ENCODE measurements at regions not wholly inside any gene's neighbourhood (a gene's known extent, or its start where the extent isn't known, plus 50 kb on each side); places are given as distances from the start of the nearest gene placed in this dataset.
A peak's percentile ranks its signal among the peaks of the same experiment; 100 is the strongest.

DNA sequence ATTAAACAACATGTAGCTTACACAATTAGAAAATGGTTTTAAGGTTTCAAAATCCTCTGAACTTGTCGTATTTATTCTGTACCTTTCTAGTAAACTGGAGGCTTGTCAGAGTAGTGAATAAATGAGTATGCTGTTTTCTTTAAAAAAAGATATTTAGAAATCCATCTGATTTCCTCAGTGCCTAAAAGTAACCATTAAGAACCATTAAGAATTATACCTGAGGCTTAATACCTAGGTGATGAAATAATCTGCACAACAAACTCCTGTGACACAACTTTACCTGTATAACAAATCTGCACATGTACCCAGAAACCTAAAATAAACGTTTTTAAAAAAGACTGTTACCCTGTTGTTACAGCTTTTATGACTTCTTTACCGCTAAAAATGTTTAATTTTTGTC lies 143.0 kb upstream of the SOX2 start:
- TF ChIP-seq, protein P1, sequence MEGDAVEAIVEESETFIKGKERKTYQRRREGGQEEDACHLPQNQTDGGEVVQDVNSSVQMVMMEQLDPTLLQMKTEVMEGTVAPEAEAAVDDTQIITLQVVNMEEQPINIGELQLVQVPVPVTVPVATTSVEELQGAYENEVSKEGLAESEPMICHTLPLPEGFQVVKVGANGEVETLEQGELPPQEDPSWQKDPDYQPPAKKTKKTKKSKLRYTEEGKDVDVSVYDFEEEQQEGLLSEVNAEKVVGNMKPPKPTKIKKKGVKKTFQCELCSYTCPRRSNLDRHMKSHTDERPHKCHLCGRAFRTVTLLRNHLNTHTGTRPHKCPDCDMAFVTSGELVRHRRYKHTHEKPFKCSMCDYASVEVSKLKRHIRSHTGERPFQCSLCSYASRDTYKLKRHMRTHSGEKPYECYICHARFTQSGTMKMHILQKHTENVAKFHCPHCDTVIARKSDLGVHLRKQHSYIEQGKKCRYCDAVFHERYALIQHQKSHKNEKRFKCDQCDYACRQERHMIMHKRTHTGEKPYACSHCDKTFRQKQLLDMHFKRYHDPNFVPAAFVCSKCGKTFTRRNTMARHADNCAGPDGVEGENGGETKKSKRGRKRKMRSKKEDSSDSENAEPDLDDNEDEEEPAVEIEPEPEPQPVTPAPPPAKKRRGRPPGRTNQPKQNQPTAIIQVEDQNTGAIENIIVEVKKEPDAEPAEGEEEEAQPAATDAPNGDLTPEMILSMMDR (IDR thresholded peaks at IDR 0.05; ENCODE audit: extremely low read depth, low read depth, low read length): no peak
- H3K36me3 ChIP-seq (ENCODE audit: insufficient read depth, low read length): no peaks in the 10 kb centered on the region
- no peak overlapping the region for H3K4me3 ChIP-seq (ENCODE audit: insufficient read depth, low read length)
- DNase-seq (ENCODE audit: insufficient read length, low spot score, missing footprints): no peak
- no peaks in the 10 kb centered on the region for H3K79me2 ChIP-seq (ENCODE audit: insufficient read depth, low read length)
- no peak overlapping the region for H3K27ac ChIP-seq (ENCODE audit: low read depth, low read length)
- no peak overlapping the region for H3K4me2 ChIP-seq (ENCODE audit: insufficient read depth, low read length)
- H4K20me1 ChIP-seq (ENCODE audit: insufficient read depth, low read length): no peaks in the 10 kb centered on the region
- H3K4me1 ChIP-seq (ENCODE audit: insufficient read depth, low read length): peaks cover 3% of the 10 kb centered on the region
- H2AFZ ChIP-seq (ENCODE audit: low read length): no peak overlapping the region
- H3K27me3 ChIP-seq (ENCODE audit: insufficient read depth, low read length): no peaks in the 10 kb centered on the region
- no peaks in the 10 kb centered on the region for H3K9me3 ChIP-seq (ENCODE audit: low read depth, low read length)

DNA sequence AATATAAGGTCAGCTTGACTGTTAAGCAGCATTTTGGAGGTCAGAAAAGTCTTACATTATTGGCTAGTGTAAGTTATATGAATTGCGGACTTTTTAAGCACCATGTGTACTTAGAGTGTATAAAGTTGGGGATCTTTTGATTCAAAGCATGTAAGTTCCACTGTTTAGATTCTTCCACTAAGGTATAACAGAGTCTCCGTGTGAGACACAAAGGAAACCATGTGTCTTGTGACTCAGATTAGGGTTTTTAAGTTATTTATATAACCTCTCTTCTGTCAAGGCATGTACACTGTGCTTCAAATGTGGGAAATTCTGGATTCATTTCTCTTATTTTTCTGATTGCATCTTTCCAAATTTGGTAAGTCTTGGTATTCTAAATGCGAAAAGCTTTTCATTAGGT lies 143.5 kb upstream of the SOX2 start:
- no peaks in the 10 kb centered on the region for H3K36me3 ChIP-seq (ENCODE audit: insufficient read depth, low read length)
- H3K4me1 ChIP-seq (ENCODE audit: insufficient read depth, low read length): peaks cover 3% of the 10 kb centered on the region
- no peak overlapping the region for H2AFZ ChIP-seq (ENCODE audit: low read length)
- no peak overlapping the region for H3K27ac ChIP-seq (ENCODE audit: low read depth, low read length)
- H3K4me2 ChIP-seq (ENCODE audit: insufficient read depth, low read length): no peak overlapping the region
- H3K9me3 ChIP-seq (ENCODE audit: low read depth, low read length): no peaks in the 10 kb centered on the region
- no peak overlapping the region for H3K4me3 ChIP-seq (ENCODE audit: insufficient read depth, low read length)
- no peaks in the 10 kb centered on the region for H3K79me2 ChIP-seq (ENCODE audit: insufficient read depth, low read length)
- no peaks in the 10 kb centered on the region for H4K20me1 ChIP-seq (ENCODE audit: insufficient read depth, low read length)
- no peaks in the 10 kb centered on the region for H3K27me3 ChIP-seq (ENCODE audit: insufficient read depth, low read length)
- TF ChIP-seq, protein P1 (IDR thresholded peaks at IDR 0.05; ENCODE audit: extremely low read depth, low read depth, low read length): no peak
- DNase-seq (ENCODE audit: insufficient read length, low spot score, missing footprints): no peak

DNA sequence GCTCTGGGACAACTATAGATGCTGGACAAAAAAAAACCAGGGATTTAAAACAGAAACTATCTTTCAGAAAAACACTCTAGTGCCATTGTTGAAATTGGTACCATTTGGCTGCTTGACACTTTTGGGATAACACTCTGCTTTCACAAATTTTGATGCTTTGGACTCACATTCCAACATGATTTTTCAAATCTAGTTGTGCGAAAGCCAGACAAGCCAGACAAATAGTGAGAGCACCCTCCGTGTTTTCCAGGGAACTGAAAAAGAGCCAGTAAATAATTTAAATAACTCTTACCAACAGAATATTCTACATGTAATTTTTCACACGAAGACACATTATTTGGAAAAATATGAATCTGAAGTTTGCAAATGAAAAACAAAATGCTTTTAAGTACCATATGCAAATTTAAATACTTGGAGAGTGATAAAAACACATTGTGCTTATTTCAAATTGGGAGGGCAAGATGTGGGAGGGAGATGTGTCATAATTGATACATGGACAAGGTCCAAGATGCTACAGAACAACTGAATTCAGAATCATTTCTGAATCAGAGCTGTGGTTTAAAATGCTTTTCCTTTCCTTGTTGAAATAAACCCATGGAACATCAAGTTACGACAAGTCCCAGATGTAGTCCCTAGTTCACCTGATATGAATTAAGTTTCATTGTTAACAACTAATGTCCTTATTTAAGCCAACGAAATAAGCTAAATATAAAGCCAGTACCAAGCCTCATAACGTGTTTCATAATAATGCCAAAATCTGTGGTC lies 144.2 kb upstream of the SOX2 start:
- H3K4me2 ChIP-seq (ENCODE audit: insufficient read depth, low read length): peak overlapping the region; percentile 32
- DNase-seq (ENCODE audit: insufficient read length, low spot score, missing footprints): no peak

DNA sequence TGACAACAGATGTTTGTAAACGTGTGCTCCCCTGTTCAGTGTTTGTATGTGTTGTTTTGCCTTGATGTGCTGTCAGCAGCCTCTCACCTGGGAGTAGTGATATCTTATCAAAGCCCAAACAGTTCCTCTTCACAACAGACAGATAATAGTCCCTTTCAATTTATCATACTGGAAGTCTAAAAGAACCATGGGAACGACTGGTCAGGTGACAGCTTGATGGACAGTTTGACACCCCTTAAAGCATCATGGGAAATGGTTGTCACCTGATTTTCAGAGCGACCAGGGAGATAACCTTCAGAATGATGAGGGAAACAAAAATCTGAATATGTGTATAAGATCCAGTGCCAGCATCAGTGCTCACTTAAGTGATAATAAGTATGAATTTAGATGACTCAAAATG lies 146.3 kb upstream of the SOX2 start:
- DNase-seq (ENCODE audit: insufficient read length, low spot score, missing footprints): no peak
- TF ChIP-seq, protein P1 (IDR thresholded peaks at IDR 0.05; ENCODE audit: extremely low read depth, low read depth, low read length): no peak
- Histone ChIP-seq H3K36me3 (ENCODE audit: insufficient read depth, low read length) (no peaks in the 10 kb centered on the region), H4K20me1 (ENCODE audit: insufficient read depth, low read length) (no peaks in the 10 kb centered on the region), H3K4me2 (ENCODE audit: insufficient read depth, low read length) (no peak overlapping the region), H3K79me2 (ENCODE audit: insufficient read depth, low read length) (no peaks in the 10 kb centered on the region), H3K4me1 (ENCODE audit: insufficient read depth, low read length) (peaks cover 3% of the 10 kb centered on the region), H2AFZ (ENCODE audit: low read length) (no peak overlapping the region), H3K27me3 (ENCODE audit: insufficient read depth, low read length) (no peaks in the 10 kb centered on the region), H3K27ac (ENCODE audit: low read depth, low read length) (no peak overlapping the region), H3K4me3 (ENCODE audit: insufficient read depth, low read length) (no peak overlapping the region), H3K9me3 (ENCODE audit: low read depth, low read length) (no peaks in the 10 kb centered on the region)

More for the DNA sequence above, 144.2 kb upstream of the SOX2 start:
- H3K36me3 ChIP-seq (ENCODE audit: insufficient read depth, low read length): no peaks in the 10 kb centered on the region
- H3K27me3 ChIP-seq (ENCODE audit: insufficient read depth, low read length): no peaks in the 10 kb centered on the region
- no peaks in the 10 kb centered on the region for H3K79me2 ChIP-seq (ENCODE audit: insufficient read depth, low read length)
- no peaks in the 10 kb centered on the region for H3K9me3 ChIP-seq (ENCODE audit: low read depth, low read length)
- TF ChIP-seq, protein P1 (IDR thresholded peaks at IDR 0.05; ENCODE audit: extremely low read depth, low read depth, low read length): no peak
- H3K27ac ChIP-seq (ENCODE audit: low read depth, low read length): no peak overlapping the region
- no peak overlapping the region for H3K4me3 ChIP-seq (ENCODE audit: insufficient read depth, low read length)
- peaks cover 3% of the 10 kb centered on the region for H3K4me1 ChIP-seq (ENCODE audit: insufficient read depth, low read length)
- no peaks in the 10 kb centered on the region for H4K20me1 ChIP-seq (ENCODE audit: insufficient read depth, low read length)
- H2AFZ ChIP-seq (ENCODE audit: low read length): no peak overlapping the region

Data from osteoblast (primary cell).